GM12878 (cell line): ENCODE measurements at regions not wholly inside any gene's neighbourhood (a gene's known extent, or its start where the extent isn't known, plus 50 kb on each side); places are given as distances from the start of the nearest gene placed in this dataset.

Experiments
- ATAC-seq: fragments of 200-7000 bp; cut with Tn5 transposase; 3 replicates; pipeline ENCODE4 v1.9.1; 2020; ENCODE audit warnings: mild to moderate bottlenecking, moderate library complexity
- BruUV-seq: library from RNA; stranded (reverse); fragments of 400-500 nt; replicated peaks from 2 replicates; lab custom pipeline; 2021; lab: Mats Ljungman, UMichigan
- CTCF ChIA-PET: fragments of 300-600 bp; sonication (Branson Sonifier 250); formaldehyde crosslinking; extraction: SDS; loops from one replicate; lab custom pipeline; 2021; ENCODE audit warnings: inconsistent platforms; lab: Yijun Ruan, JAX
- POLR2A ChIA-PET: fragments of 350-600 bp; formaldehyde crosslinking; extraction: SDS; loops from one replicate; lab custom pipeline; 2021; ENCODE audit warnings: inconsistent platforms; lab: Charles Lee
- RAD21 ChIA-PET: fragments of 300-600 bp; sonication (Branson Sonifier 250); formaldehyde crosslinking; loops from one replicate; lab custom pipeline; 2023; ENCODE audit warnings: antibody characterized with exemption; ENCODE audit not compliant: unreplicated experiment; lab: Charles Lee
- SMC1A ChIA-PET: fragments of 300-600 bp; sonication (Branson Sonifier 250); formaldehyde crosslinking; loops from one replicate; lab custom pipeline; 2023; ENCODE audit not compliant: unreplicated experiment, uncharacterized antibody; lab: Charles Lee
- DNase-seq: peaks from one replicate; pipeline ENCODE4 v3.0.0-alpha.2; 2011; ENCODE audit warnings: low read depth, low spot score
- FAIRE-seq: peaks from 3 replicates; lab custom pipeline; 2011; peaks lifted over from hg19 to GRCh38; lab: Jason Lieb, UNC
- H2AFZ ChIP-seq: 2 replicates; pipeline ENCODE4 v1.6.0; 2011; ENCODE audit warnings: low read depth, low read length, control low read depth; ENCODE audit not compliant: control insufficient read depth
- H3K27ac ChIP-seq: 2 replicates; pipeline ENCODE4 v1.5.1; 2011; ENCODE audit warnings: control low read depth; ENCODE audit not compliant: control insufficient read depth, insufficient read depth
- H3K27me3 ChIP-seq, 2 experiments: replicated peaks in 1 of 2; 2 replicates each; pipeline versions ENCODE4 v1.6.0 to v1.6.1; 2011; ENCODE audit warnings: low read length in 1 of 2; ENCODE audit not compliant: control insufficient read depth in 2 of 2, insufficient read depth in 2 of 2
- H3K36me3 ChIP-seq, 2 experiments: 2 replicates each; pipeline ENCODE4 v1.5.1; 2011; ENCODE audit warnings: low read length in 1 of 2; ENCODE audit not compliant: control insufficient read depth in 2 of 2, insufficient read depth in 2 of 2
- H3K4me1 ChIP-seq: 2 replicates; pipeline ENCODE4 v1.6.1; 2011; ENCODE audit warnings: mild to moderate bottlenecking, low read length, moderate library complexity, mixed read lengths; ENCODE audit not compliant: control insufficient read depth, insufficient read depth
- H3K4me2 ChIP-seq: 2 replicates; pipeline ENCODE4 v1.6.0; 2011; ENCODE audit warnings: control low read depth; ENCODE audit not compliant: control insufficient read depth, insufficient read depth
- H3K4me3 ChIP-seq: fragments of 200-600 bp; sonication (generic); 2 replicates; pipeline ENCODE4 v1.5.1; 2016
- H3K79me2 ChIP-seq: 2 replicates; pipeline ENCODE4 v1.6.0; 2011; ENCODE audit warnings: low read length; ENCODE audit not compliant: control insufficient read depth, insufficient read depth
- H3K9ac ChIP-seq: 2 replicates; pipeline ENCODE4 v1.8.0; 2011; ENCODE audit warnings: low read length, control low read depth, mixed read lengths; ENCODE audit not compliant: control insufficient read depth, insufficient read depth
- H3K9me3 ChIP-seq: replicated peaks from 3 replicates; pipeline ENCODE4 v1.5.1; 2011; ENCODE audit warnings: mild to moderate bottlenecking, low read length; ENCODE audit not compliant: control insufficient read depth, insufficient read depth
- H4K20me1 ChIP-seq: 2 replicates; pipeline ENCODE4 v1.6.0; 2011; ENCODE audit not compliant: control insufficient read depth, insufficient read depth
- BACH1 ChIP-seq: fragments of 450-650 bp; IDR thresholded peaks from 2 replicates; pipeline ENCODE4 v1.6.1; 2017; ENCODE audit warnings: mild to moderate bottlenecking, borderline replicate concordance
- CBFB ChIP-seq: IDR thresholded peaks from 2 replicates; pipeline ENCODE4 v1.6.1; 2016; ENCODE audit warnings: antibody characterized with exemption, low read depth
- EP300 ChIP-seq, 2 experiments: fragments of 150-350 bp in 1 of 2; IDR thresholded peaks; 2 replicates each; pipeline ENCODE4 v1.6.1; 2011 to 2012; ENCODE audit warnings: low read depth in 2 of 2, low read length in 2 of 2, borderline replicate concordance in 1 of 2, improper control_type of control experiment in 1 of 2, inconsistent platforms in 1 of 2; ENCODE audit not compliant: control insufficient read depth in 1 of 2
- FOS ChIP-seq: IDR thresholded peaks from 3 replicates; pipeline ENCODE4 v1.6.1; 2011; ENCODE audit warnings: borderline replicate concordance; ENCODE audit not compliant: insufficient read length; ENCODE audit errors: extremely low read depth
- POLR2AphosphoS5 ChIP-seq: IDR thresholded peaks from 2 replicates; pipeline ENCODE4 v1.6.1; 2011; ENCODE audit warnings: mild to moderate bottlenecking, low read length, inconsistent platforms
- RCOR1 ChIP-seq: conservative IDR thresholded peaks from 2 replicates; pipeline ENCODE4 v1.6.1; 2012; ENCODE audit warnings: low read depth, low read length, improper control_type of control experiment
- SMARCA5 ChIP-seq: fragments of 450-650 bp; IDR thresholded peaks from 2 replicates; pipeline ENCODE4 v1.6.1; 2017; ENCODE audit warnings: mild to moderate bottlenecking
- WGBS: methylation state at CpG from one replicate; pipeline ENCODE4 v1.1.6; 2016; ENCODE audit warnings: low lambda C conversion rate; ENCODE audit not compliant: insufficient replicate concordance, insufficient coverage; ENCODE audit errors: missing lambda C conversion rate; 5-methylcytosine and 5-hydroxymethylcytosine counted together
- in situ Hi-C: fragments of 300-500 bp; cut with MboI; formaldehyde crosslinking; loops from 9 replicates; pipeline ENCODE4 v1.14.3; 2018; ENCODE audit warnings: mixed read lengths
- intact Hi-C: fragments of 100-400 bp; cut with micrococcal nuclease; formaldehyde crosslinking; loops from one replicate; pipeline ENCODE4 v1.14.2; 2022; ENCODE audit not compliant: unreplicated experiment
- TF ChIP-seq, protein P1 (sequence below): fragments of 150-350 bp; IDR thresholded peaks from 2 replicates; pipeline ENCODE4 v1.6.1; 2014; ENCODE audit warnings: mild to moderate bottlenecking, low read depth, low read length
- TF ChIP-seq, protein P2 (sequence below): IDR thresholded peaks from 2 replicates; pipeline ENCODE4 v1.6.1; 2012; ENCODE audit warnings: low read depth, low read length, improper control_type of control experiment

DNA sequence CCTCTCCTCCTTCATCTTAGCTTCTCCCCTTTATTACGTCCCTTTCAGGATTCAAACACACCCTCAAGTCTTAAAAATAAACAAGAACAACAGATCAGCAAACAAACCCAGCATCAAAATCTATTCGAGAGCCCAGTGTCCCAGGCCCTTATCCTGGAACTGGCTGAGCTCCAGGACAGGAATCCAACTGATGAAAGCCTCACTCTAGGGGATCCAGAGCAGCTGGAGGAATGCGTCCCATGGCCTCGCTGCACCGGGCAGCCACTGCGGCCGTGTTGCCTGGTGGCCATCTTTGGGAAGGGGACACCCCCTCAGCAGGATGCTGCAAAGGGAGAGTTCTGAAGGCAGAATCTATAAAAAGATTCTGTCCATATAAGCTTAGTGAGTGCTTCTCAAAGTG, 156.5 kb upstream of the BMPER start:
- no peaks in the 10 kb centered on the region for H3K36me3 ChIP-seq
- no peak overlapping the region for H2AFZ ChIP-seq
- no peak for TF ChIP-seq POLR2AphosphoS5
- TF ChIP-seq, protein P1, sequence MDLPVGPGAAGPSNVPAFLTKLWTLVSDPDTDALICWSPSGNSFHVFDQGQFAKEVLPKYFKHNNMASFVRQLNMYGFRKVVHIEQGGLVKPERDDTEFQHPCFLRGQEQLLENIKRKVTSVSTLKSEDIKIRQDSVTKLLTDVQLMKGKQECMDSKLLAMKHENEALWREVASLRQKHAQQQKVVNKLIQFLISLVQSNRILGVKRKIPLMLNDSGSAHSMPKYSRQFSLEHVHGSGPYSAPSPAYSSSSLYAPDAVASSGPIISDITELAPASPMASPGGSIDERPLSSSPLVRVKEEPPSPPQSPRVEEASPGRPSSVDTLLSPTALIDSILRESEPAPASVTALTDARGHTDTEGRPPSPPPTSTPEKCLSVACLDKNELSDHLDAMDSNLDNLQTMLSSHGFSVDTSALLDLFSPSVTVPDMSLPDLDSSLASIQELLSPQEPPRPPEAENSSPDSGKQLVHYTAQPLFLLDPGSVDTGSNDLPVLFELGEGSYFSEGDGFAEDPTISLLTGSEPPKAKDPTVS: no peak
- TF ChIP-seq BACH1: no peak
- TF ChIP-seq EP300 (IDR thresholded peaks at IDR 0.05; ENCODE audit: borderline replicate concordance in 1 of 2, control insufficient read depth in 1 of 2, low read depth in 2 of 2, low read length in 2 of 2): no peak
- TF ChIP-seq SMARCA5: no peak
- TF ChIP-seq CBFB: no peak
- TF ChIP-seq FOS: no peak
- no peak for TF ChIP-seq RCOR1
- TF ChIP-seq, protein P2, sequence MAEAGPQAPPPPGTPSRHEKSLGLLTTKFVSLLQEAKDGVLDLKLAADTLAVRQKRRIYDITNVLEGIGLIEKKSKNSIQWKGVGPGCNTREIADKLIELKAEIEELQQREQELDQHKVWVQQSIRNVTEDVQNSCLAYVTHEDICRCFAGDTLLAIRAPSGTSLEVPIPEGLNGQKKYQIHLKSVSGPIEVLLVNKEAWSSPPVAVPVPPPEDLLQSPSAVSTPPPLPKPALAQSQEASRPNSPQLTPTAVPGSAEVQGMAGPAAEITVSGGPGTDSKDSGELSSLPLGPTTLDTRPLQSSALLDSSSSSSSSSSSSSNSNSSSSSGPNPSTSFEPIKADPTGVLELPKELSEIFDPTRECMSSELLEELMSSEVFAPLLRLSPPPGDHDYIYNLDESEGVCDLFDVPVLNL: no peak
- TF ChIP-seq, all 136 proteins: peak for 0
- no peaks in the 10 kb centered on the region for H3K27me3 ChIP-seq
- FAIRE-seq: no peak
- ChIA-PET CTCF (no interaction called here), POLR2A (interaction anchor here (0.6 kb wide), 1 partner anchor 12 kb away, joined by 3 read pairs; no protein-coding TSS in a partner anchor), RAD21 (no interaction called here), SMC1A (interaction anchor here (0.6 to 1.4 kb wide), 6 partner anchors 9 to 638 kb away, joined by 3 to 5 read pairs (median 4); no protein-coding TSS in a partner anchor)
- no peak for DNase-seq
- H4K20me1 ChIP-seq: no peaks in the 10 kb centered on the region
- peaks cover 9% of the 10 kb centered on the region; the same call in 1 of the 2 replicates for H3K4me1 ChIP-seq
- no peaks in the 10 kb centered on the region for H3K79me2 ChIP-seq
- intact Hi-C loops (loop anchor here (10.0 kb wide), 1 partner anchor 294 kb away; no protein-coding TSS in a partner anchor), in situ Hi-C loops (no loop called here)
- 65% methylated on average over 7 of the region's 7 CpGs for WGBS
- H3K27ac ChIP-seq: no peak overlapping the region
- ATAC-seq: no peak
- no peak overlapping the region for H3K4me3 ChIP-seq
- no peaks in the 10 kb centered on the region for H3K9me3 ChIP-seq
- BruUV-seq: no TSS peak
- H3K4me2 ChIP-seq: no peak overlapping the region
- no peak overlapping the region for H3K9ac ChIP-seq
